ENCODE measurements at regions not wholly inside any gene's neighbourhood (a gene's known extent, or its start where the extent isn't known, plus 50 kb on each side); places are given as distances from the start of the nearest gene placed in this dataset.

DNA sequence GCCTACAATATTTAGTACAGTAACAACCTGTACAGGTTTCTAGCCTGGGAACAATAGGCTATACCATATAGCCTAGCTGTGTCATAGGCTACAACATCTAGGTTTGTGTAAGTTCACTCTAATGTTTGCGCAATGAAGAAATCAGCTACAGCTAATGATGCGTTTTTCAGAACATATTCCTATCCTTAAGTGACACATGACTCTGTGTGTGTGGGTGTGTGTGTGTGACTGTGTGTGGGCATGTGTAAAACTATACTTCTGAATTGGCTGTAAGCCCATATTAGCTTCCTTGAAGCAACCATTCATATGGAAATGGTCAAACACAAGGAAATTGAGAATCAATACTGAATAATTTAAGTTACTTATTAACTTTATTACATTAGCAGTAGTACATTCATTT is 120.8 kb upstream of the SULT1C3 start:
- H2BK120ac ChIP-seq (ENCODE audit: low read depth, low read length, poor library complexity, severe bottlenecking) = no peak overlapping the region
- no peaks in the 10 kb centered on the region for H3K9me3 ChIP-seq (ENCODE audit: control insufficient read depth, low read depth, low read length)
- H4K20me1 ChIP-seq (ENCODE audit: control insufficient read depth, insufficient read depth, insufficient read length) = no peaks in the 10 kb centered on the region
- Mint-ChIP-seq H3K27ac (no peak overlapping the region), H3K4me3 (no peak overlapping the region), H3K4me1 (peaks cover 8 to 13% of the 10 kb centered on the region in 2 experiments), H3K27me3 (ENCODE audit: low read depth) (no peaks in the 10 kb centered on the region; the same call in 1 of the 2 replicates), H3K9me3 (no peaks in the 10 kb centered on the region; a peak in 1 of 5 replicates), H3K36me3 (ENCODE audit: insufficient read depth in 1 of 3, low read depth in 3 of 3) (peaks cover 1 to 2% (median 1%) of the 10 kb centered on the region in 3 experiments; a peak in 5 of 7 replicates)
- H3K79me2 ChIP-seq (ENCODE audit: insufficient read depth, low read length) = no peaks in the 10 kb centered on the region
- TF ChIP-seq, protein P1, sequence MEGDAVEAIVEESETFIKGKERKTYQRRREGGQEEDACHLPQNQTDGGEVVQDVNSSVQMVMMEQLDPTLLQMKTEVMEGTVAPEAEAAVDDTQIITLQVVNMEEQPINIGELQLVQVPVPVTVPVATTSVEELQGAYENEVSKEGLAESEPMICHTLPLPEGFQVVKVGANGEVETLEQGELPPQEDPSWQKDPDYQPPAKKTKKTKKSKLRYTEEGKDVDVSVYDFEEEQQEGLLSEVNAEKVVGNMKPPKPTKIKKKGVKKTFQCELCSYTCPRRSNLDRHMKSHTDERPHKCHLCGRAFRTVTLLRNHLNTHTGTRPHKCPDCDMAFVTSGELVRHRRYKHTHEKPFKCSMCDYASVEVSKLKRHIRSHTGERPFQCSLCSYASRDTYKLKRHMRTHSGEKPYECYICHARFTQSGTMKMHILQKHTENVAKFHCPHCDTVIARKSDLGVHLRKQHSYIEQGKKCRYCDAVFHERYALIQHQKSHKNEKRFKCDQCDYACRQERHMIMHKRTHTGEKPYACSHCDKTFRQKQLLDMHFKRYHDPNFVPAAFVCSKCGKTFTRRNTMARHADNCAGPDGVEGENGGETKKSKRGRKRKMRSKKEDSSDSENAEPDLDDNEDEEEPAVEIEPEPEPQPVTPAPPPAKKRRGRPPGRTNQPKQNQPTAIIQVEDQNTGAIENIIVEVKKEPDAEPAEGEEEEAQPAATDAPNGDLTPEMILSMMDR (conservative IDR thresholded peaks at IDR 0.05) = no peak
- no peak overlapping the region for H3K56ac ChIP-seq (ENCODE audit: insufficient read length, low read depth, low read length)
- no peaks in the 10 kb centered on the region for H3K4me1 ChIP-seq (ENCODE audit: insufficient read depth, low read length)
- no peak overlapping the region for H3K27ac ChIP-seq (ENCODE audit: insufficient read length, low read depth, low read length)
- no peak overlapping the region for H2BK5ac ChIP-seq (ENCODE audit: insufficient read length, low read length)
- H3K23ac ChIP-seq (ENCODE audit: insufficient read length, low read depth, low read length) = no peak overlapping the region
- H3K27me3 ChIP-seq (ENCODE audit: insufficient read depth, low read length) = no peaks in the 10 kb centered on the region
- no peak overlapping the region for H2AK5ac ChIP-seq (ENCODE audit: insufficient read length, low read length)
- no peak overlapping the region for H3K9ac ChIP-seq (ENCODE audit: extremely low read depth, insufficient read length, low read length)
- H3K4ac ChIP-seq (ENCODE audit: low read depth, low read length) = no peak overlapping the region
- H4K91ac ChIP-seq (ENCODE audit: insufficient read length, low read depth, low read length) = no peak overlapping the region
- no peak for DNase-seq
- no peak overlapping the region for H2BK15ac ChIP-seq (ENCODE audit: low read depth, low read length)
- H2BK12ac ChIP-seq (ENCODE audit: insufficient read length, low read depth, low read length) = no peak overlapping the region
- no CpG with 5 or more reads among the region's 2 CpGs for WGBS (ENCODE audit: extremely low coverage, insufficient read length, low lambda C conversion rate)
- no peak overlapping the region for H3K18ac ChIP-seq (ENCODE audit: insufficient read length, low read depth, low read length)
- no peak overlapping the region for H4K8ac ChIP-seq (replicated peaks; ENCODE audit: insufficient read length, low read depth, low read length)
- H3K23me2 ChIP-seq (ENCODE audit: insufficient read length, low read depth, low read length, poor library complexity, severe bottlenecking) = no peaks in the 10 kb centered on the region
- no peaks in the 10 kb centered on the region for H3K79me1 ChIP-seq (ENCODE audit: insufficient read depth, low read depth, low read length, poor library complexity, severe bottlenecking)
- H2AFZ ChIP-seq (ENCODE audit: low read length) = no peak overlapping the region
- no peak overlapping the region for H3K14ac ChIP-seq (ENCODE audit: insufficient read depth, low read length)
- no peak overlapping the region for H3T11ph ChIP-seq (ENCODE audit: low read length)
- H3K4me2 ChIP-seq (ENCODE audit: insufficient read depth, insufficient read length, low read length) = no peak overlapping the region
- no peak overlapping the region for H4K5ac ChIP-seq (ENCODE audit: insufficient read length, low read depth, low read length)
- H2BK20ac ChIP-seq (ENCODE audit: low read depth, low read length, poor library complexity, severe bottlenecking) = no peak overlapping the region
